DOHH2 (cell line): ENCODE measurements at regions not wholly inside any gene's neighbourhood (a gene's known extent, or its start where the extent isn't known, plus 50 kb on each side); places are given as distances from the start of the nearest gene placed in this dataset.

Experiments
- H3F3A ChIP-seq: fragments of 200-600 bp; sonication (generic), shearing (Covaris generic); 2 replicates; pipeline ENCODE4 v1.6.0; 2016; ENCODE audit warnings: antibody characterized with exemption, mild to moderate bottlenecking; ENCODE audit not compliant: control insufficient read depth, insufficient read depth
- H3K27ac ChIP-seq: fragments of 200-600 bp; sonication (generic); 2 replicates; pipeline ENCODE4 v1.5.1; 2014; ENCODE audit warnings: low read depth, mild to moderate bottlenecking, low read length, moderate library complexity
- H3K27me3 ChIP-seq: fragments of 200-600 bp; sonication (generic); 2 replicates; pipeline ENCODE4 v1.6.1; 2014; ENCODE audit warnings: mild to moderate bottlenecking, low read length, mixed read lengths; ENCODE audit not compliant: control insufficient read depth
- H3K36me3 ChIP-seq: fragments of 200-600 bp; sonication (generic); 2 replicates; pipeline ENCODE4 v1.6.1; 2014; ENCODE audit warnings: mild to moderate bottlenecking, low read length, moderate library complexity, mixed read lengths; ENCODE audit not compliant: control insufficient read depth
- H3K4me1 ChIP-seq: fragments of 200-600 bp; sonication (generic); 2 replicates; pipeline ENCODE4 v1.6.1; 2014; ENCODE audit warnings: mild to moderate bottlenecking, low read length, mixed read lengths; ENCODE audit not compliant: control insufficient read depth
- H3K4me2 ChIP-seq: fragments of 200-600 bp; sonication (generic); 2 replicates; pipeline ENCODE4 v1.6.0; 2014; ENCODE audit warnings: mild to moderate bottlenecking, low read length, moderate library complexity
- H3K4me3 ChIP-seq: fragments of 200-600 bp; sonication (generic); 2 replicates; pipeline ENCODE4 v1.5.1; 2014; ENCODE audit warnings: mild to moderate bottlenecking, low read length, mixed read lengths
- H3K79me2 ChIP-seq: fragments of 200-600 bp; sonication (generic); 2 replicates; pipeline ENCODE4 v1.6.1; 2014; ENCODE audit warnings: mild to moderate bottlenecking, low read length, mixed read lengths; ENCODE audit not compliant: control insufficient read depth
- H3K9me2 ChIP-seq: fragments of 200-600 bp; sonication (generic); replicated peaks from 2 replicates; pipeline ENCODE4 v1.6.1; 2014; ENCODE audit warnings: mild to moderate bottlenecking, low read length, mixed read lengths; ENCODE audit not compliant: control insufficient read depth
- H3K9me3 ChIP-seq: fragments of 200-600 bp; sonication (generic); 2 replicates; pipeline ENCODE4 v1.6.1; 2014; ENCODE audit warnings: antibody characterized with exemption, low read length, mixed read lengths; ENCODE audit not compliant: control insufficient read depth, insufficient read depth
- H4K20me1 ChIP-seq: fragments of 200-600 bp; sonication (generic); 2 replicates; pipeline ENCODE4 v1.6.0; 2014; ENCODE audit warnings: low read depth, mild to moderate bottlenecking, antibody characterized with exemption, low read length, moderate library complexity; ENCODE audit not compliant: control insufficient read depth, insufficient read depth
- CTCF ChIP-seq: fragments of 200-600 bp; sonication (generic); IDR thresholded peaks from one replicate; pipeline ENCODE4 v1.5.1; 2014; ENCODE audit warnings: antibody characterized with exemption, mild to moderate bottlenecking, low read depth, low read length; ENCODE audit not compliant: poor library complexity, severe bottlenecking
- EZH2phosphoT487 ChIP-seq: fragments of 200-600 bp; sonication (generic); IDR thresholded peaks from 2 replicates; pipeline ENCODE4 v1.6.1; 2017; ENCODE audit warnings: borderline replicate concordance, mild to moderate bottlenecking, antibody characterized with exemption, low read length, moderate library complexity, mixed read lengths

- no peak for TF ChIP-seq EZH2phosphoT487
- no peak for TF ChIP-seq CTCF
- H3K4me3 ChIP-seq: no peak overlapping the region
- no peaks in the 10 kb centered on the region for H3K4me1 ChIP-seq
- no peaks in the 10 kb centered on the region for H3K79me2 ChIP-seq
- H3K27ac ChIP-seq: no peak overlapping the region
- H3K9me3 ChIP-seq: no peaks in the 10 kb centered on the region
- H3K4me2 ChIP-seq: no peak overlapping the region
- H3K9me2 ChIP-seq: no peaks in the 10 kb centered on the region
- no peaks in the 10 kb centered on the region for H4K20me1 ChIP-seq
- no peaks in the 10 kb centered on the region for H3F3A ChIP-seq
- H3K27me3 ChIP-seq: no peaks in the 10 kb centered on the region
- H3K36me3 ChIP-seq: no peaks in the 10 kb centered on the region
These were observed 454.6 kb downstream of the GADD45G start for GRCh38 chr9:90059436-90059835.

- H3K36me3 ChIP-seq: no peaks in the 10 kb centered on the region
- TF ChIP-seq EZH2phosphoT487: no peak
- no peak for TF ChIP-seq CTCF
These were observed 455.4 kb downstream of the GADD45G start for GRCh38 chr9:90060256-90060655.

GRCh38 chr9:90061187-90061586, 456.4 kb downstream of the GADD45G start:
- Histone ChIP-seq H3K27me3 (0 out of 2 replicates have a peak, but pooled peaks cover 4% of the 10 kb centered on the region), H3K4me1 (no peaks in the 10 kb centered on the region), H3K4me2 (no peak overlapping the region)

More at GRCh38 chr9:90060256-90060655, 455.4 kb downstream of the GADD45G start:
- Histone ChIP-seq H3K27ac (no peak overlapping the region), H3K27me3 (0 out of 2 replicates have a peak, but pooled peaks cover 4% of the 10 kb centered on the region), H3K79me2 (no peaks in the 10 kb centered on the region), H3K9me3 (no peaks in the 10 kb centered on the region), H3K9me2 (no peaks in the 10 kb centered on the region), H3K4me1 (no peaks in the 10 kb centered on the region), H4K20me1 (no peaks in the 10 kb centered on the region), H3K4me3 (no peak overlapping the region), H3K4me2 (no peak overlapping the region), H3F3A (no peaks in the 10 kb centered on the region)

More at GRCh38 chr9:90061187-90061586, 456.4 kb downstream of the GADD45G start:
- no peaks in the 10 kb centered on the region for H4K20me1 ChIP-seq
- TF ChIP-seq CTCF: no peak
- TF ChIP-seq EZH2phosphoT487: no peak
- no peak overlapping the region for H3K4me3 ChIP-seq
- no peaks in the 10 kb centered on the region for H3K36me3 ChIP-seq
- H3K79me2 ChIP-seq: no peaks in the 10 kb centered on the region
- H3K9me3 ChIP-seq: no peaks in the 10 kb centered on the region
- H3F3A ChIP-seq: no peaks in the 10 kb centered on the region
- H3K9me2 ChIP-seq: no peaks in the 10 kb centered on the region
- no peak overlapping the region for H3K27ac ChIP-seq
